ENCODE measurements at regions not wholly inside any gene's neighbourhood (a gene's known extent, or its start where the extent isn't known, plus 50 kb on each side); places are given as distances from the start of the nearest gene placed in this dataset.

DNA sequence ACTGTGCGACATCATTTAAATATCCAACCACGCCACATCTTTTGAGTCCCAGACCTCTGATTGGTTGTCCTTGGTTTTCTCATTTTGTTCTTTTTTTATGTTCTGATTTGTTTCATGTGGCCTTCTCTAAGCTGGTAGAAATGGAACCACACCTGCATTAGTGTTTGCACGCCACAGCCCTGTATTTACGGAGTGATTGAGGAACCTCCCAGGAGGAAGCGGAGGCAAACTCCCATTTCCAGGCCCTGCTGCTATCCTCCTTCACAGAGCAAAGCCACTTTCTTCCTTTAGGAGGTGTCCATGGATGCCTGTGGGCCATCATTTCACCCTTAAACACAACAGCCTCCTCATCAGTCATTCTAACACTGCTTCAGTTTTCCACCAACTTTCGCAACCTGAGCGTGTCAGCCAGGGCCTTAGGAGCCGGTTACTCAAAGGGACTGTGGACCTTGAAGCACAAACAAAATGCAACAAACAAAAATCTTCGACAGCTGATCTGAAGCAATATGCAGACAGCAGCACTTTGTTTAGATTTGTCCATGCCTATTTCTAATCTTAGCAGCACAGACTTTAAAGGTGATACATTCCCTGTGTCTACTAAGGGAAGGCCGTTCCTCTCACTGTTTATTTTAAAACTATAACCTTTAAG, 1258.1 kb upstream of the TMEM132C start:
- Histone ChIP-seq H3K27me3 (replicated peaks; ENCODE audit: insufficient read depth) (no peaks in the 10 kb centered on the region), H3K4me1 (replicated peaks) (no peaks in the 10 kb centered on the region), H3K9me3 (no peaks in the 10 kb centered on the region), H3K4me3 (no peak overlapping the region), H3K27ac (no peak overlapping the region), H3K36me3 (no peaks in the 10 kb centered on the region)
- intact Hi-C loops (cut with DNase I), result no loop called here
- DNase-seq (ENCODE audit: low spot score), result no peak
- 86% methylated on average over 10 of the region's 10 CpGs for WGBS
- TF ChIP-seq POLR2A (IDR thresholded peaks at IDR 0.05) (no peak), POLR2AphosphoS5 (IDR thresholded peaks at IDR 0.05) (no peak)
- TF ChIP-seq, protein P1, sequence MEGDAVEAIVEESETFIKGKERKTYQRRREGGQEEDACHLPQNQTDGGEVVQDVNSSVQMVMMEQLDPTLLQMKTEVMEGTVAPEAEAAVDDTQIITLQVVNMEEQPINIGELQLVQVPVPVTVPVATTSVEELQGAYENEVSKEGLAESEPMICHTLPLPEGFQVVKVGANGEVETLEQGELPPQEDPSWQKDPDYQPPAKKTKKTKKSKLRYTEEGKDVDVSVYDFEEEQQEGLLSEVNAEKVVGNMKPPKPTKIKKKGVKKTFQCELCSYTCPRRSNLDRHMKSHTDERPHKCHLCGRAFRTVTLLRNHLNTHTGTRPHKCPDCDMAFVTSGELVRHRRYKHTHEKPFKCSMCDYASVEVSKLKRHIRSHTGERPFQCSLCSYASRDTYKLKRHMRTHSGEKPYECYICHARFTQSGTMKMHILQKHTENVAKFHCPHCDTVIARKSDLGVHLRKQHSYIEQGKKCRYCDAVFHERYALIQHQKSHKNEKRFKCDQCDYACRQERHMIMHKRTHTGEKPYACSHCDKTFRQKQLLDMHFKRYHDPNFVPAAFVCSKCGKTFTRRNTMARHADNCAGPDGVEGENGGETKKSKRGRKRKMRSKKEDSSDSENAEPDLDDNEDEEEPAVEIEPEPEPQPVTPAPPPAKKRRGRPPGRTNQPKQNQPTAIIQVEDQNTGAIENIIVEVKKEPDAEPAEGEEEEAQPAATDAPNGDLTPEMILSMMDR (IDR thresholded peaks at IDR 0.05), result no peak

DNA sequence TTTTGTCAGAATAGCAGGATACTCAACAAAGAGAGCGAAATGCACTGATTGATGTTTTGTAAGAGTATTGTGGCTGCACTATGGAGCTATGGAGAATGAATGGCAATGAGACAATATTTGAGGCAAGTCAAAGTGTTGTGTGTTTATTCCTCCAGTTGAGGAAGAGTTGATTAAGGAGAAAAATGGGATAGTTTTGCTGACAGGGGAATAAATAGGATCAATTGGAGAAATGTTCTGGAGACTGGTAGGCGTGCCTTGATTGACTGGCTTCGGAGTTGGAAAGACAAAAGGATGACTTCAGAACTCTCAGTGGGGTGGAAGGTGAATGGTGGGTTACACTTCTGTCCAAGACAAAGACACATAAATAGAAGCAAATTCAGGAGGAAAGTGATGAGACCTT, 1254.9 kb upstream of the TMEM132C start:
- no peak for DNase-seq (ENCODE audit: low spot score)
- H3K27ac ChIP-seq, result no peak overlapping the region
- WGBS, result 94% methylated on average over 3 of the region's 3 CpGs
- H3K4me1 ChIP-seq (replicated peaks), result no peaks in the 10 kb centered on the region
- no peak for TF ChIP-seq POLR2A (IDR thresholded peaks at IDR 0.05)
- no peak for TF ChIP-seq POLR2AphosphoS5 (IDR thresholded peaks at IDR 0.05)
- TF ChIP-seq, protein P1 (IDR thresholded peaks at IDR 0.05), result no peak
- no peaks in the 10 kb centered on the region for H3K9me3 ChIP-seq
- no peaks in the 10 kb centered on the region for H3K27me3 ChIP-seq (replicated peaks; ENCODE audit: insufficient read depth)
- intact Hi-C loops (cut with DNase I), result no loop called here
- H3K36me3 ChIP-seq, result no peaks in the 10 kb centered on the region
- H3K4me3 ChIP-seq, result no peak overlapping the region

DNA sequence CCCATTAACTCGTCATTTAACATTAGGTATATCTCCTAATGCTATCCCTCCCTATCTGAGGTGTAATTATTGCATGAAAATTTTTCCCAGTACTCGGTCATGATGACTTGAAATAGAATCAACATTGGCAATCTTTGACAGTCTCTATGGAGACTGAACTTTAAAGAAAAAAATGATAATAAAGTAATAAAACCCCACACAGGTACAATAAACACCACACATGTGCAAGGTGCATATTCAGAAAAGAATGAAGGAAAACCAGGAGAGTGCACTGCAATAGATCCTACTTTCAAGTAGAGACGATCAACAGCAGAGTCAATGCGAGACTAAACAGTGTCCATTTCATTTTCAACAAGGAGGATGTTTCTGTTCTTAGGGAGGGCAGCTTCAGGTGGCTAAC, 1253.8 kb upstream of the TMEM132C start:
- H3K4me1 ChIP-seq (replicated peaks), result no peaks in the 10 kb centered on the region
- H3K27me3 ChIP-seq (replicated peaks; ENCODE audit: insufficient read depth), result no peaks in the 10 kb centered on the region
- H3K36me3 ChIP-seq, result no peaks in the 10 kb centered on the region
- no peak for DNase-seq (ENCODE audit: low spot score)
- no peak overlapping the region for H3K4me3 ChIP-seq
- intact Hi-C loops (cut with DNase I), result no loop called here
- no peak overlapping the region for H3K27ac ChIP-seq
- H3K9me3 ChIP-seq, result no peaks in the 10 kb centered on the region
- no peak for TF ChIP-seq POLR2A (IDR thresholded peaks at IDR 0.05)
- TF ChIP-seq, protein P1 (IDR thresholded peaks at IDR 0.05), result no peak
- no peak for TF ChIP-seq POLR2AphosphoS5 (IDR thresholded peaks at IDR 0.05)
- 81% methylated on average over 4 of the region's 4 CpGs for WGBS

DNA sequence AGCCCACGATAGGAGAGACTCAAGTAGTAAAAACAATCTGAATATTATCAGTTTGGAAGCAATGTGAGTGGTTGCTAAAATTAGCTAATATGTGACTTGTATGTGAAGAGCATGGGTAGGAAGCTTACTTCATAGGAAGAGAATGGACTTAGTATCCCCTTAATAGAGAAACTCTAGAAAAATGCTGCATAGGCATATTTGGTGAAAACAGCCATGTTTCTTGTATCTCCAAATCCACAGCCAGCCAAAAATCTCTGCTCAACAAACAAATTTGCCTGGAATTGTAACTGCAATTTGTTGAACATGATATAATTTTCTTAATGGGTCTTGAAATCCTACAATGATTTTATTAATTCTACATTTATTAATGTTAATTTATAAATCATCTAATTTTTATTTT, 1252.9 kb upstream of the TMEM132C start:
- TF ChIP-seq POLR2AphosphoS5 (IDR thresholded peaks at IDR 0.05), result no peak
- TF ChIP-seq POLR2A (IDR thresholded peaks at IDR 0.05), result no peak
- TF ChIP-seq, protein P1 (IDR thresholded peaks at IDR 0.05), result no peak
- Histone ChIP-seq H3K9me3 (no peaks in the 10 kb centered on the region), H3K27ac (no peak overlapping the region), H3K4me1 (replicated peaks) (no peaks in the 10 kb centered on the region), H3K36me3 (no peaks in the 10 kb centered on the region), H3K27me3 (replicated peaks; ENCODE audit: insufficient read depth) (no peaks in the 10 kb centered on the region), H3K4me3 (no peak overlapping the region)
- intact Hi-C loops (cut with DNase I), result no loop called here
- WGBS, result 40% methylated on average over 1 of the region's 1 CpG
- no peak for DNase-seq (ENCODE audit: low spot score)

DNA sequence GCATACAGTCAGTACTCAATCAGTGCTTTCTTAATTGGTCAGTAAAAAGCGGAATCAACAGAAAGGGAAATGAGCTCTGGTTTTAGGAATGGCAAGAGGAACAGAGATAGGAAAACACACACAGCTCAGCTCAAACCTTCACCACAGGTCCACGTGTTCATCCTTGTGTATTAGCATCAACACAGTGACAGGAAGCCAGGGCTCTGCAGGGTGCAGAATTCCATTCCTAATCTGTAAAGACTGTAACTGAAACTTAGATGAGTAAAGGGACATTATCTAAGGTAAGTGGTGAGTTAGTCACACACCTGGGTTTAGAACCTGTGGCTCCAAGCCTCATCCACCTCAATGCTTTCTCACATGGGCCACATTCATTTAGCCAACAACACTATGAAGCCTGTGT, 1242.2 kb upstream of the TMEM132C start:
- no peaks in the 10 kb centered on the region for H3K36me3 ChIP-seq
- no peak overlapping the region for H3K27ac ChIP-seq
- no peak for TF ChIP-seq POLR2AphosphoS5 (IDR thresholded peaks at IDR 0.05)
- TF ChIP-seq, protein P1 (IDR thresholded peaks at IDR 0.05), result no peak
- TF ChIP-seq POLR2A (IDR thresholded peaks at IDR 0.05), result no peak
- no peaks in the 10 kb centered on the region for H3K27me3 ChIP-seq (replicated peaks; ENCODE audit: insufficient read depth)
- H3K4me3 ChIP-seq, result no peak overlapping the region
- H3K9me3 ChIP-seq, result no peaks in the 10 kb centered on the region
- no peak for DNase-seq (ENCODE audit: low spot score)
- 80% methylated on average over 2 of the region's 2 CpGs for WGBS
- H3K4me1 ChIP-seq (replicated peaks), result no peaks in the 10 kb centered on the region
- intact Hi-C loops (cut with DNase I), result no loop called here

Measured in prostate gland (tissue), 2 donors.